MM.1S (cell line): ENCODE measurements at regions not wholly inside any gene's neighbourhood (a gene's known extent, or its start where the extent isn't known, plus 50 kb on each side); places are given as distances from the start of the nearest gene placed in this dataset.

Experiments
- EZH2 ChIP-seq: fragments of 300-600 bp; sonication (generic); optimal IDR thresholded peaks from 2 replicates; pipeline ENCODE3; 2017; ENCODE audit warnings: low read depth, mild to moderate bottlenecking, antibody characterized with exemption, low read length, mixed read lengths
- EZH2phosphoT487 ChIP-seq: fragments of 300-600 bp; sonication (generic); IDR thresholded peaks from 2 replicates; pipeline ENCODE4 v1.6.1; 2018; ENCODE audit warnings: antibody characterized with exemption, low read length
- TF ChIP-seq, protein P1 (sequence below): fragments of 300-600 bp; sonication (generic); IDR thresholded peaks from 2 replicates; pipeline ENCODE4 v1.5.1; 2016; ENCODE audit warnings: antibody characterized with exemption, low read length, mixed read lengths

DNA sequence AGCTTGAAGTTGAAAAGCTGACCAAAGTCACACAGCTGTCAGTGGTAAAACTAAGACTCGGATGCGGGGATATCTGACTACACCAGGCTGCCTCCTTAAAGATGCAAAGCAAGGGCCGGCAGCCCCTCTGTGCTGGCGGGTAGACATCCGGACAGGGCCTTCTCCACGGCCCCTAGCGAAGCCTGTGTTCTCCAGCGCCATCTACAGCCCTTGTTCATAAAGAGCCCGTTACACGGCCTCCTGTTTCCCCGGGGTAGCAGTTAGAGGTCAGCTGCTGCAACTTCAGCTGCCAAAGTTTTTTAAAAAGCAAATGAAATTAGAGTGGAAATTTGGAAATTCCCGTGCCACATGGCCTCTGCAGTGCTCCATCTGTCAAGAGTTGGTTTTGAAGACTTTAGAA lies 383.0 kb downstream of the TBL1XR1 start:
- TF ChIP-seq, protein P1, sequence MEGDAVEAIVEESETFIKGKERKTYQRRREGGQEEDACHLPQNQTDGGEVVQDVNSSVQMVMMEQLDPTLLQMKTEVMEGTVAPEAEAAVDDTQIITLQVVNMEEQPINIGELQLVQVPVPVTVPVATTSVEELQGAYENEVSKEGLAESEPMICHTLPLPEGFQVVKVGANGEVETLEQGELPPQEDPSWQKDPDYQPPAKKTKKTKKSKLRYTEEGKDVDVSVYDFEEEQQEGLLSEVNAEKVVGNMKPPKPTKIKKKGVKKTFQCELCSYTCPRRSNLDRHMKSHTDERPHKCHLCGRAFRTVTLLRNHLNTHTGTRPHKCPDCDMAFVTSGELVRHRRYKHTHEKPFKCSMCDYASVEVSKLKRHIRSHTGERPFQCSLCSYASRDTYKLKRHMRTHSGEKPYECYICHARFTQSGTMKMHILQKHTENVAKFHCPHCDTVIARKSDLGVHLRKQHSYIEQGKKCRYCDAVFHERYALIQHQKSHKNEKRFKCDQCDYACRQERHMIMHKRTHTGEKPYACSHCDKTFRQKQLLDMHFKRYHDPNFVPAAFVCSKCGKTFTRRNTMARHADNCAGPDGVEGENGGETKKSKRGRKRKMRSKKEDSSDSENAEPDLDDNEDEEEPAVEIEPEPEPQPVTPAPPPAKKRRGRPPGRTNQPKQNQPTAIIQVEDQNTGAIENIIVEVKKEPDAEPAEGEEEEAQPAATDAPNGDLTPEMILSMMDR = peak; percentile 26
- TF ChIP-seq EZH2phosphoT487 (no peak), EZH2 (no peak)
